ENCODE measurements at regions not wholly inside any gene's neighbourhood (a gene's known extent, or its start where the extent isn't known, plus 50 kb on each side); places are given as distances from the start of the nearest gene placed in this dataset.

DNA sequence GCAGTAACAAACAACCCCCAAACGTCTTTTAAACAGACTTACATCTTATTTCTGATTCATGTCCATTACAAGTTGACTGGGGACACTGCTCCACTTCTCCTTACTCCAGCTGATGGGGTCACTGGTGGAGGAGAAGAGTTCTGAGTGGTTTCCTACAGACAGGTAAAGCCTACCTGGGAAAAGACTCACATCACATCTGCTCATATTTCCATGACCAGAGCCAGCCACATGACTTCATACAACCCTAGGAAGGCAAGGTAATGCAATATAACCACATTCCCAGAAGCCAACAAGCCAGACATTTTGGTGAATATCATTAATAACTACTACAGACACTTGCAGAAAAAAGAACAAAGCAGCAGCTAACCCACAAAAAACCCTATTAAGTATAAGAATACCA is 90.5 kb upstream of the IRX6 start:
- no peak overlapping the region for H3K27ac ChIP-seq (ENCODE audit: low read depth in 2 of 2, low read length in 1 of 2)
- H2AFZ ChIP-seq (ENCODE audit: low read depth) = no peak overlapping the region
- POLR2A ChIA-PET = no interaction called here
- H4K20me1 ChIP-seq (ENCODE audit: insufficient read depth) = no peaks in the 10 kb centered on the region
- 5% methylated on average over 1 of the region's 1 CpG for WGBS (ENCODE audit: low lambda C conversion rate)
- H3K4me3 ChIP-seq (ENCODE audit: low read depth in 2 of 2, low read length in 1 of 2) = no peak overlapping the region
- H3K4me1 ChIP-seq (ENCODE audit: control insufficient read depth in 1 of 2, insufficient read depth in 2 of 2, low read depth in 1 of 2, low read length in 1 of 2) = no peaks in the 10 kb centered on the region; a peak in 1 of 4 replicates
- H3K9me3 ChIP-seq = no peaks in the 10 kb centered on the region
- CTCF ChIA-PET = interaction anchor here (1.0 kb wide), 1 partner anchor 51 kb away, joined by 3 read pairs; no protein-coding TSS in a partner anchor
- no peak overlapping the region for H3K9ac ChIP-seq
- TF ChIP-seq EZH2phosphoT487 (IDR thresholded peaks at IDR 0.05; ENCODE audit: borderline replicate concordance, low read depth) (no peak), GATA2 (CRISPR knock-in tag; IDR thresholded peaks at IDR 0.05) (no peak), CHD2 (IDR thresholded peaks at IDR 0.05; ENCODE audit: low read length, partially characterized antibody) (no peak), RXRA (IDR thresholded peaks at IDR 0.05; ENCODE audit: borderline replicate concordance, low read depth) (no peak), GABPA (IDR thresholded peaks at IDR 0.05; ENCODE audit: low read depth) (no peak), NRF1 (IDR thresholded peaks at IDR 0.05; ENCODE audit: low read depth, low read length) (no peak)
- TF ChIP-seq, protein P1, sequence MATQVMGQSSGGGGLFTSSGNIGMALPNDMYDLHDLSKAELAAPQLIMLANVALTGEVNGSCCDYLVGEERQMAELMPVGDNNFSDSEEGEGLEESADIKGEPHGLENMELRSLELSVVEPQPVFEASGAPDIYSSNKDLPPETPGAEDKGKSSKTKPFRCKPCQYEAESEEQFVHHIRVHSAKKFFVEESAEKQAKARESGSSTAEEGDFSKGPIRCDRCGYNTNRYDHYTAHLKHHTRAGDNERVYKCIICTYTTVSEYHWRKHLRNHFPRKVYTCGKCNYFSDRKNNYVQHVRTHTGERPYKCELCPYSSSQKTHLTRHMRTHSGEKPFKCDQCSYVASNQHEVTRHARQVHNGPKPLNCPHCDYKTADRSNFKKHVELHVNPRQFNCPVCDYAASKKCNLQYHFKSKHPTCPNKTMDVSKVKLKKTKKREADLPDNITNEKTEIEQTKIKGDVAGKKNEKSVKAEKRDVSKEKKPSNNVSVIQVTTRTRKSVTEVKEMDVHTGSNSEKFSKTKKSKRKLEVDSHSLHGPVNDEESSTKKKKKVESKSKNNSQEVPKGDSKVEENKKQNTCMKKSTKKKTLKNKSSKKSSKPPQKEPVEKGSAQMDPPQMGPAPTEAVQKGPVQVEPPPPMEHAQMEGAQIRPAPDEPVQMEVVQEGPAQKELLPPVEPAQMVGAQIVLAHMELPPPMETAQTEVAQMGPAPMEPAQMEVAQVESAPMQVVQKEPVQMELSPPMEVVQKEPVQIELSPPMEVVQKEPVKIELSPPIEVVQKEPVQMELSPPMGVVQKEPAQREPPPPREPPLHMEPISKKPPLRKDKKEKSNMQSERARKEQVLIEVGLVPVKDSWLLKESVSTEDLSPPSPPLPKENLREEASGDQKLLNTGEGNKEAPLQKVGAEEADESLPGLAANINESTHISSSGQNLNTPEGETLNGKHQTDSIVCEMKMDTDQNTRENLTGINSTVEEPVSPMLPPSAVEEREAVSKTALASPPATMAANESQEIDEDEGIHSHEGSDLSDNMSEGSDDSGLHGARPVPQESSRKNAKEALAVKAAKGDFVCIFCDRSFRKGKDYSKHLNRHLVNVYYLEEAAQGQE (IDR thresholded peaks at IDR 0.05; ENCODE audit: low read depth, low read length) = no peak
- H3K4me2 ChIP-seq = no peak overlapping the region
- H3F3A ChIP-seq (replicated peaks; ENCODE audit: insufficient read depth) = no peaks in the 10 kb centered on the region
- H3K9me2 ChIP-seq = no peaks in the 10 kb centered on the region
- no peak for DNase-seq
- H3K79me2 ChIP-seq (ENCODE audit: insufficient read depth) = no peaks in the 10 kb centered on the region
- H3K27me3 ChIP-seq (ENCODE audit: insufficient read depth) = no peaks in the 10 kb centered on the region
- H3K36me3 ChIP-seq (replicated peaks in 1 of 2; ENCODE audit: control insufficient read depth in 1 of 2, insufficient read depth in 2 of 2, low read length in 1 of 2) = no peaks in the 10 kb centered on the region

DNA sequence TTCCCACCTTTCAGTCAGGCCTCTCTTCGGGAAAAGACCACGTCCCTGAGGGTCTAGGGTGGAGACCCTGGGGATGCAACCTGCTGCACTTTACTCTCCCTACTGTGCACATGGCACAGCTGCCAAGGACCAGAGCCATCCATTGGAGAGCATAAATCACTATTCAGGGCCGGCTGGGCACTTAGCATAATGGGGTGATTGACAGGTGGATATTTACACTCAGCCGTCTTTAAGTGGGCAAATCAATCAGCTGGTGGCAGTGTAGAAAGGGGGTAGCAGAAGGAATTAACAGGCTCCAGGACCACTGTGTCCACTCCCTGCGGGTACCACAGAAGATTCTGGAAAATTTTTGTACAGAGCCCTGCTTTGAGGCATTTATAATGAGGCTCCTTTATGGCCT is 87.3 kb upstream of the IRX6 start:
- no peaks in the 10 kb centered on the region for H4K20me1 ChIP-seq (ENCODE audit: insufficient read depth)
- DNase-seq = no peak
- no peak overlapping the region for H3K4me3 ChIP-seq (ENCODE audit: low read depth in 2 of 2, low read length in 1 of 2)
- ChIA-PET CTCF (no interaction called here), POLR2A (interaction anchor here (0.7 kb wide), 1 partner anchor 117 kb away, joined by 3 read pairs; no protein-coding TSS in a partner anchor)
- H3K27ac ChIP-seq (ENCODE audit: low read depth in 2 of 2, low read length in 1 of 2) = no peak overlapping the region
- 39% methylated on average over 5 of the region's 5 CpGs for WGBS (ENCODE audit: low lambda C conversion rate)
- no peaks in the 10 kb centered on the region for H3K36me3 ChIP-seq (replicated peaks in 1 of 2; ENCODE audit: control insufficient read depth in 1 of 2, insufficient read depth in 2 of 2, low read length in 1 of 2)
- no peaks in the 10 kb centered on the region for H3K9me3 ChIP-seq
- H3K27me3 ChIP-seq (ENCODE audit: insufficient read depth) = no peaks in the 10 kb centered on the region
- no peaks in the 10 kb centered on the region; a peak in 1 of 4 replicates for H3K4me1 ChIP-seq (ENCODE audit: control insufficient read depth in 1 of 2, insufficient read depth in 2 of 2, low read depth in 1 of 2, low read length in 1 of 2)
- H3F3A ChIP-seq (replicated peaks; ENCODE audit: insufficient read depth) = no peaks in the 10 kb centered on the region
- no peak overlapping the region for H2AFZ ChIP-seq (ENCODE audit: low read depth)
- no peaks in the 10 kb centered on the region for H3K9me2 ChIP-seq
- H3K79me2 ChIP-seq (ENCODE audit: insufficient read depth) = no peaks in the 10 kb centered on the region
- H3K9ac ChIP-seq = no peak overlapping the region
- no peak overlapping the region for H3K4me2 ChIP-seq
- TF ChIP-seq FOXM1 (IDR thresholded peaks at IDR 0.05; ENCODE audit: low read depth) (no peak), TCF12 (IDR thresholded peaks at IDR 0.05) (no peak), POLR2AphosphoS5 (IDR thresholded peaks at IDR 0.05; ENCODE audit: low read depth, low read length) (no peak), MEF2A (IDR thresholded peaks at IDR 0.05; ENCODE audit: borderline replicate concordance, low read depth) (no peak), GATA2 (CRISPR knock-in tag; IDR thresholded peaks at IDR 0.05) (no peak), TAF1 (IDR thresholded peaks at IDR 0.05; ENCODE audit: borderline replicate concordance, low read depth, low read length) (no peak), CHD2 (IDR thresholded peaks at IDR 0.05; ENCODE audit: low read length, partially characterized antibody) (no peak), RCOR1 (IDR thresholded peaks at IDR 0.05; ENCODE audit: low read length) (no peak)
- TF ChIP-seq, protein P2, sequence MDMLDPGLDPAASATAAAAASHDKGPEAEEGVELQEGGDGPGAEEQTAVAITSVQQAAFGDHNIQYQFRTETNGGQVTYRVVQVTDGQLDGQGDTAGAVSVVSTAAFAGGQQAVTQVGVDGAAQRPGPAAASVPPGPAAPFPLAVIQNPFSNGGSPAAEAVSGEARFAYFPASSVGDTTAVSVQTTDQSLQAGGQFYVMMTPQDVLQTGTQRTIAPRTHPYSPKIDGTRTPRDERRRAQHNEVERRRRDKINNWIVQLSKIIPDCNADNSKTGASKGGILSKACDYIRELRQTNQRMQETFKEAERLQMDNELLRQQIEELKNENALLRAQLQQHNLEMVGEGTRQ (IDR thresholded peaks at IDR 0.05; ENCODE audit: borderline replicate concordance, low read depth, low read length) = no peak
- TF ChIP-seq, protein P1 (IDR thresholded peaks at IDR 0.05; ENCODE audit: low read depth, low read length) = no peak
- TF ChIP-seq, protein P3, sequence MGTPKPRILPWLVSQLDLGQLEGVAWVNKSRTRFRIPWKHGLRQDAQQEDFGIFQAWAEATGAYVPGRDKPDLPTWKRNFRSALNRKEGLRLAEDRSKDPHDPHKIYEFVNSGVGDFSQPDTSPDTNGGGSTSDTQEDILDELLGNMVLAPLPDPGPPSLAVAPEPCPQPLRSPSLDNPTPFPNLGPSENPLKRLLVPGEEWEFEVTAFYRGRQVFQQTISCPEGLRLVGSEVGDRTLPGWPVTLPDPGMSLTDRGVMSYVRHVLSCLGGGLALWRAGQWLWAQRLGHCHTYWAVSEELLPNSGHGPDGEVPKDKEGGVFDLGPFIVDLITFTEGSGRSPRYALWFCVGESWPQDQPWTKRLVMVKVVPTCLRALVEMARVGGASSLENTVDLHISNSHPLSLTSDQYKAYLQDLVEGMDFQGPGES (IDR thresholded peaks at IDR 0.05; ENCODE audit: low read depth, low read length) = no peak
- TF ChIP-seq, protein P4, sequence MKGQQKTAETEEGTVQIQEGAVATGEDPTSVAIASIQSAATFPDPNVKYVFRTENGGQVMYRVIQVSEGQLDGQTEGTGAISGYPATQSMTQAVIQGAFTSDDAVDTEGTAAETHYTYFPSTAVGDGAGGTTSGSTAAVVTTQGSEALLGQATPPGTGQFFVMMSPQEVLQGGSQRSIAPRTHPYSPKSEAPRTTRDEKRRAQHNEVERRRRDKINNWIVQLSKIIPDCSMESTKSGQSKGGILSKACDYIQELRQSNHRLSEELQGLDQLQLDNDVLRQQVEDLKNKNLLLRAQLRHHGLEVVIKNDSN (IDR thresholded peaks at IDR 0.05; ENCODE audit: borderline replicate concordance, low read depth) = no peak
- TF ChIP-seq, protein P5, sequence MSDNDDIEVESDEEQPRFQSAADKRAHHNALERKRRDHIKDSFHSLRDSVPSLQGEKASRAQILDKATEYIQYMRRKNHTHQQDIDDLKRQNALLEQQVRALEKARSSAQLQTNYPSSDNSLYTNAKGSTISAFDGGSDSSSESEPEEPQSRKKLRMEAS (IDR thresholded peaks at IDR 0.05; ENCODE audit: low read depth) = no peak

Data from SK-N-SH (cell line).